DOHH2 (cell line): ENCODE measurements at regions not wholly inside any gene's neighbourhood (a gene's known extent, or its start where the extent isn't known, plus 50 kb on each side); places are given as distances from the start of the nearest gene placed in this dataset.

Experiments used
- H3F3A ChIP-seq: fragments of 200-600 bp; sonication (generic), shearing (Covaris generic); 2 replicates; pipeline ENCODE4 v1.6.0; 2016; ENCODE audit warnings: antibody characterized with exemption, mild to moderate bottlenecking; ENCODE audit not compliant: control insufficient read depth, insufficient read depth
- H3K27ac ChIP-seq: fragments of 200-600 bp; sonication (generic); 2 replicates; pipeline ENCODE4 v1.5.1; 2014; ENCODE audit warnings: low read depth, mild to moderate bottlenecking, low read length, moderate library complexity
- H3K27me3 ChIP-seq: fragments of 200-600 bp; sonication (generic); 2 replicates; pipeline ENCODE4 v1.6.1; 2014; ENCODE audit warnings: mild to moderate bottlenecking, low read length, mixed read lengths; ENCODE audit not compliant: control insufficient read depth
- H3K36me3 ChIP-seq: fragments of 200-600 bp; sonication (generic); 2 replicates; pipeline ENCODE4 v1.6.1; 2014; ENCODE audit warnings: mild to moderate bottlenecking, low read length, moderate library complexity, mixed read lengths; ENCODE audit not compliant: control insufficient read depth
- H3K4me1 ChIP-seq: fragments of 200-600 bp; sonication (generic); 2 replicates; pipeline ENCODE4 v1.6.1; 2014; ENCODE audit warnings: mild to moderate bottlenecking, low read length, mixed read lengths; ENCODE audit not compliant: control insufficient read depth
- H3K4me2 ChIP-seq: fragments of 200-600 bp; sonication (generic); 2 replicates; pipeline ENCODE4 v1.6.0; 2014; ENCODE audit warnings: mild to moderate bottlenecking, low read length, moderate library complexity
- H3K4me3 ChIP-seq: fragments of 200-600 bp; sonication (generic); 2 replicates; pipeline ENCODE4 v1.5.1; 2014; ENCODE audit warnings: mild to moderate bottlenecking, low read length, mixed read lengths
- H3K79me2 ChIP-seq: fragments of 200-600 bp; sonication (generic); 2 replicates; pipeline ENCODE4 v1.6.1; 2014; ENCODE audit warnings: mild to moderate bottlenecking, low read length, mixed read lengths; ENCODE audit not compliant: control insufficient read depth
- H3K9me2 ChIP-seq: fragments of 200-600 bp; sonication (generic); replicated peaks from 2 replicates; pipeline ENCODE4 v1.6.1; 2014; ENCODE audit warnings: mild to moderate bottlenecking, low read length, mixed read lengths; ENCODE audit not compliant: control insufficient read depth
- H3K9me3 ChIP-seq: fragments of 200-600 bp; sonication (generic); 2 replicates; pipeline ENCODE4 v1.6.1; 2014; ENCODE audit warnings: antibody characterized with exemption, low read length, mixed read lengths; ENCODE audit not compliant: control insufficient read depth, insufficient read depth
- H4K20me1 ChIP-seq: fragments of 200-600 bp; sonication (generic); 2 replicates; pipeline ENCODE4 v1.6.0; 2014; ENCODE audit warnings: low read depth, mild to moderate bottlenecking, antibody characterized with exemption, low read length, moderate library complexity; ENCODE audit not compliant: control insufficient read depth, insufficient read depth
- CTCF ChIP-seq: fragments of 200-600 bp; sonication (generic); IDR thresholded peaks from one replicate; pipeline ENCODE4 v1.5.1; 2014; ENCODE audit warnings: antibody characterized with exemption, mild to moderate bottlenecking, low read depth, low read length; ENCODE audit not compliant: poor library complexity, severe bottlenecking
- EZH2phosphoT487 ChIP-seq: fragments of 200-600 bp; sonication (generic); IDR thresholded peaks from 2 replicates; pipeline ENCODE4 v1.6.1; 2017; ENCODE audit warnings: borderline replicate concordance, mild to moderate bottlenecking, antibody characterized with exemption, low read length, moderate library complexity, mixed read lengths

GRCh38 chr2:160906878-160907277 is 253.3 kb upstream of the TANK start:
- Histone ChIP-seq H3K79me2 (no peaks in the 10 kb centered on the region), H3K4me3 (no peak overlapping the region), H3K9me3 (no peaks in the 10 kb centered on the region), H3K4me1 (no peaks in the 10 kb centered on the region), H3K27ac (no peak overlapping the region), H3K4me2 (no peak overlapping the region), H3K36me3 (no peaks in the 10 kb centered on the region), H3K27me3 (peaks cover 5% of the 10 kb centered on the region; the same call in 1 of the 2 replicates), H4K20me1 (no peaks in the 10 kb centered on the region), H3K9me2 (no peaks in the 10 kb centered on the region), H3F3A (no peaks in the 10 kb centered on the region)
- no peak for TF ChIP-seq CTCF
- no peak for TF ChIP-seq EZH2phosphoT487

GRCh38 chr2:160907738-160908137 is 252.5 kb upstream of the TANK start:
- no peaks in the 10 kb centered on the region for H4K20me1 ChIP-seq
- H3K9me3 ChIP-seq: no peaks in the 10 kb centered on the region
- peaks cover 5% of the 10 kb centered on the region; the same call in 1 of the 2 replicates for H3K27me3 ChIP-seq
- H3K4me2 ChIP-seq: no peak overlapping the region
- no peaks in the 10 kb centered on the region for H3K9me2 ChIP-seq
- no peak overlapping the region for H3K27ac ChIP-seq
- H3F3A ChIP-seq: no peaks in the 10 kb centered on the region
- H3K4me3 ChIP-seq: no peak overlapping the region
- H3K4me1 ChIP-seq: no peaks in the 10 kb centered on the region
- TF ChIP-seq EZH2phosphoT487 (no peak), CTCF (no peak)
- H3K36me3 ChIP-seq: no peaks in the 10 kb centered on the region
- H3K79me2 ChIP-seq: no peaks in the 10 kb centered on the region

- H3K27ac ChIP-seq: no peak overlapping the region
- H3K79me2 ChIP-seq: no peaks in the 10 kb centered on the region
- no peaks in the 10 kb centered on the region for H3F3A ChIP-seq
- H3K4me3 ChIP-seq: no peak overlapping the region
- H3K36me3 ChIP-seq: no peaks in the 10 kb centered on the region
- TF ChIP-seq CTCF (no peak), EZH2phosphoT487 (no peak)
- H3K9me3 ChIP-seq: no peaks in the 10 kb centered on the region
- H3K27me3 ChIP-seq: peaks cover 5% of the 10 kb centered on the region; the same call in 1 of the 2 replicates
- no peaks in the 10 kb centered on the region for H3K9me2 ChIP-seq
- no peak overlapping the region for H3K4me2 ChIP-seq
- no peaks in the 10 kb centered on the region for H3K4me1 ChIP-seq
- H4K20me1 ChIP-seq: no peaks in the 10 kb centered on the region
These were observed 252.1 kb upstream of the TANK start for GRCh38 chr2:160908157-160908556.

- TF ChIP-seq CTCF (no peak), EZH2phosphoT487 (no peak)
- no peaks in the 10 kb centered on the region for H3F3A ChIP-seq
- no peaks in the 10 kb centered on the region for H3K36me3 ChIP-seq
These were observed 250.4 kb upstream of the TANK start for GRCh38 chr2:160909781-160910242.

More at GRCh38 chr2:160909781-160910242, 250.4 kb upstream of the TANK start:
- H4K20me1 ChIP-seq: no peaks in the 10 kb centered on the region
- no peaks in the 10 kb centered on the region for H3K4me1 ChIP-seq
- H3K27ac ChIP-seq: no peak overlapping the region
- H3K79me2 ChIP-seq: no peaks in the 10 kb centered on the region
- no peaks in the 10 kb centered on the region for H3K9me2 ChIP-seq
- H3K9me3 ChIP-seq: no peaks in the 10 kb centered on the region
- H3K4me2 ChIP-seq: no peak overlapping the region
- H3K4me3 ChIP-seq: no peak overlapping the region
- peaks cover 5% of the 10 kb centered on the region; the same call in 1 of the 2 replicates for H3K27me3 ChIP-seq
